Endodermal cell (in vitro differentiated cells): ENCODE measurements at regions not wholly inside any gene's neighbourhood (a gene's known extent, or its start where the extent isn't known, plus 50 kb on each side); places are given as distances from the start of the nearest gene placed in this dataset.

Experiments used
- DNase-seq: peaks from one replicate; pipeline ENCODE4 v3.0.0-alpha.2; 2017
- H3K27ac ChIP-seq: 2 replicates; pipeline ENCODE4 v1.5.1; 2013; ENCODE audit warnings: mild to moderate bottlenecking, low read depth, low read length, moderate library complexity
- H3K27me3 ChIP-seq: 2 replicates; pipeline ENCODE4 v1.6.1; 2013; ENCODE audit warnings: mild to moderate bottlenecking, low read length, moderate library complexity; ENCODE audit not compliant: insufficient read depth, control insufficient read depth, poor library complexity, severe bottlenecking
- H3K36me3 ChIP-seq: 2 replicates; pipeline ENCODE4 v1.7.0; 2013; ENCODE audit warnings: mild to moderate bottlenecking, low read length, moderate library complexity; ENCODE audit not compliant: control insufficient read depth, insufficient read depth
- H3K4me1 ChIP-seq: one replicate; pipeline ENCODE4 v1.7.0; 2013; ENCODE audit warnings: low read length; ENCODE audit not compliant: control insufficient read depth, insufficient read depth
- H3K4me3 ChIP-seq: 2 replicates; pipeline ENCODE4 v1.5.1; 2013; ENCODE audit warnings: mild to moderate bottlenecking, low read length, moderate library complexity
- H3K9ac ChIP-seq: 2 replicates; pipeline ENCODE4 v1.6.1; 2013; ENCODE audit warnings: mild to moderate bottlenecking, low read length, moderate library complexity; ENCODE audit not compliant: poor library complexity, severe bottlenecking; ENCODE audit errors: extremely low read depth
- H3K9me3 ChIP-seq: 2 replicates; pipeline ENCODE4 v1.6.1; 2013; ENCODE audit warnings: mild to moderate bottlenecking, low read length, moderate library complexity; ENCODE audit not compliant: control insufficient read depth
- H3K27ac Mint-ChIP-seq: 2 replicates; pipeline ENCODE4 v1.8.0; 2020; ENCODE audit warnings: mixed read lengths
- H3K27me3 Mint-ChIP-seq: 2 replicates; pipeline ENCODE4 v1.8.0; 2021; ENCODE audit warnings: mild to moderate bottlenecking, mixed read lengths; ENCODE audit not compliant: insufficient read depth
- H3K36me3 Mint-ChIP-seq: 2 replicates; pipeline ENCODE4 v1.8.0; 2020; ENCODE audit warnings: low read depth, mixed read lengths
- H3K4me1 Mint-ChIP-seq: 2 replicates; pipeline ENCODE4 v1.8.0; 2020; ENCODE audit warnings: mixed read lengths
- H3K4me3 Mint-ChIP-seq: 2 replicates; pipeline ENCODE4 v1.8.0; 2020; ENCODE audit warnings: mild to moderate bottlenecking, moderate library complexity, mixed read lengths
- H3K9me3 Mint-ChIP-seq: 2 replicates; pipeline ENCODE4 v1.8.0; 2020; ENCODE audit warnings: mild to moderate bottlenecking, mixed read lengths
- WGBS, 2 experiments: methylation state at CpG; one replicate each; pipeline versions ENCODE4 v1.1.5 to v1.1.7; 2013; ENCODE audit warnings: missing lambda C conversion rate in 2 of 2, mixed read lengths in 1 of 2; ENCODE audit not compliant: insufficient coverage in 1 of 2, insufficient read length in 1 of 2; 5-methylcytosine and 5-hydroxymethylcytosine counted together
- TF ChIP-seq, protein P1 (sequence below): fragments of 200-600 bp; sonication (generic); conservative IDR thresholded peaks from 2 replicates; pipeline ENCODE4 v1.5.0; 2021; ENCODE audit warnings: antibody characterized with exemption, mild to moderate bottlenecking

DNA sequence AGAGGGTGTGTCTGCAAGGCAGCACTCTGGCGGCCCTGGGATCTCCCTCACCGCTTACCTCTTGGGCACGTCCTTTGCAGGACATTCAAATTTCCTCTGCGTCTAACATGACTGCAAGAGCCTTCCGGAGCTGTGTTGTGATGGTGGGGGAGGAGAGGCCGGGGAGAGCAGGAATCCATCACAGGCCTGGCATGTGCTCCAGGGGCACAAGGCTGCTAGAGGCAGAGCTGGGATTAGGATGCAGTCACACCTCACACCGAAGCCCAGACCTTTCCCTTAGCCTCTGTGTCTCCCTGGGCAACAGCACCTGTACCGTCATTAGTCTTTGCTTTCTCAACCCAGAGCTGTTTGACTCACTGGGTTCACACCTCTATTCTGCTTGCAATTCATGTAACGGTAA lies 111.3 kb downstream of the CMPK2 start:
- 60 to 86% methylated on average over 1 to 9 of the region's 9 CpGs for WGBS, 2 experiments
- Histone ChIP-seq H3K27me3 (no peaks in the 10 kb centered on the region), H3K36me3 (no peaks in the 10 kb centered on the region), H3K4me3 (no peak overlapping the region), H3K27ac (no peak overlapping the region), H3K4me1 (no peaks in the 10 kb centered on the region), H3K9me3 (no peaks in the 10 kb centered on the region), H3K9ac (no peak overlapping the region)
- Mint-ChIP-seq H3K27me3 (no peaks in the 10 kb centered on the region), H3K27ac (no peak overlapping the region), H3K4me1 (no peaks in the 10 kb centered on the region), H3K36me3 (no peaks in the 10 kb centered on the region), H3K4me3 (no peak overlapping the region), H3K9me3 (no peaks in the 10 kb centered on the region)
- DNase-seq, result no peak
- TF ChIP-seq, protein P1, sequence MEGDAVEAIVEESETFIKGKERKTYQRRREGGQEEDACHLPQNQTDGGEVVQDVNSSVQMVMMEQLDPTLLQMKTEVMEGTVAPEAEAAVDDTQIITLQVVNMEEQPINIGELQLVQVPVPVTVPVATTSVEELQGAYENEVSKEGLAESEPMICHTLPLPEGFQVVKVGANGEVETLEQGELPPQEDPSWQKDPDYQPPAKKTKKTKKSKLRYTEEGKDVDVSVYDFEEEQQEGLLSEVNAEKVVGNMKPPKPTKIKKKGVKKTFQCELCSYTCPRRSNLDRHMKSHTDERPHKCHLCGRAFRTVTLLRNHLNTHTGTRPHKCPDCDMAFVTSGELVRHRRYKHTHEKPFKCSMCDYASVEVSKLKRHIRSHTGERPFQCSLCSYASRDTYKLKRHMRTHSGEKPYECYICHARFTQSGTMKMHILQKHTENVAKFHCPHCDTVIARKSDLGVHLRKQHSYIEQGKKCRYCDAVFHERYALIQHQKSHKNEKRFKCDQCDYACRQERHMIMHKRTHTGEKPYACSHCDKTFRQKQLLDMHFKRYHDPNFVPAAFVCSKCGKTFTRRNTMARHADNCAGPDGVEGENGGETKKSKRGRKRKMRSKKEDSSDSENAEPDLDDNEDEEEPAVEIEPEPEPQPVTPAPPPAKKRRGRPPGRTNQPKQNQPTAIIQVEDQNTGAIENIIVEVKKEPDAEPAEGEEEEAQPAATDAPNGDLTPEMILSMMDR, result no peak

DNA sequence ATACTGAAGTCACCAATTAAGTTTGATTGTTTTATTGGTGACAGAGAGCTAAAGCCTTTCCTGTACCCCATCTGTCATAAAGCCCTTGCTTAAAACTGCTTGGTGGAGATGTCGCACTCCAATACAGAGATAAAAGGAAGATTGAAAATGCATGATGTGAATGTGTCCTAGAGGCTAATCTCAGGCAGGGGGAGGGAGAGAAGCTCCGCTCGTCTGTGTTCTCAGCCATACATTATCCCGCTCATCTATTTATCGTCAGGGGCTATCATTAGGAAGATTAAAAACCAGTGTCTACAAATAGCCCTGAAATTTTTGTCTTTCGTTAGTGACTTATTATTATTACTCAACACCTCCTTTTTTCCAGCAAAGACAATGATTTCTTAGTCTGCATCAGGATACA lies 110.3 kb downstream of the CMPK2 start:
- H3K4me3 ChIP-seq, result no peak overlapping the region
- 89 to 100% methylated on average over 1 to 6 of the region's 6 CpGs for WGBS, 2 experiments
- H3K36me3 Mint-ChIP-seq, result no peaks in the 10 kb centered on the region
- no peak for DNase-seq
- TF ChIP-seq, protein P1, result no peak
- H3K27me3 ChIP-seq, result no peaks in the 10 kb centered on the region
- H3K27ac ChIP-seq, result no peak overlapping the region
- no peak overlapping the region for H3K27ac Mint-ChIP-seq
- no peaks in the 10 kb centered on the region for H3K4me1 ChIP-seq
- no peak overlapping the region for H3K9ac ChIP-seq
- H3K4me1 Mint-ChIP-seq, result no peaks in the 10 kb centered on the region
- H3K4me3 Mint-ChIP-seq, result no peak overlapping the region
- no peaks in the 10 kb centered on the region for H3K36me3 ChIP-seq
- no peaks in the 10 kb centered on the region for H3K9me3 ChIP-seq
- H3K9me3 Mint-ChIP-seq, result no peaks in the 10 kb centered on the region
- H3K27me3 Mint-ChIP-seq, result no peaks in the 10 kb centered on the region

DNA sequence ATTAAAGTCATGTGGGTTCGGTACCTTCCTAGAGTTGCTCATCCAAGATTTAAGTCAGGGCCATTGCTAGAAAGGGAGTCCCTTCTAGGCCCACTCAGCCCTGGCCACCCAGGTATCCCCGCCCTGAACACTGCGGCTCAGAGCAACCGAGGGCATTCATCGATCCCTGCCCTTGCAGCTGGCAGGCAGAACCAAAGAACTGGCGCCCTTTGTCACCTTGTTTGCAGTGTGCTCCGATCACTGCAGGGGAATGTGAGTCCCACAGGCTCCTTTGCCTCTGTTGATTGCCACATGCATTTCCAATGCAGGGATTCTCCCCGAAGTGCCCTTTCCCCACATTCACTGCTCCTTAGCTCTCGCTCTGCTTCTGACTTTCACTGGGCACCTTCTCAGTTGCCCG lies 108.5 kb downstream of the CMPK2 start:
- H3K9ac ChIP-seq, result no peak overlapping the region
- no peak overlapping the region for H3K4me3 Mint-ChIP-seq
- H3K4me1 ChIP-seq, result no peaks in the 10 kb centered on the region
- no peaks in the 10 kb centered on the region for H3K9me3 Mint-ChIP-seq
- no peaks in the 10 kb centered on the region for H3K36me3 Mint-ChIP-seq
- H3K27me3 Mint-ChIP-seq, result no peaks in the 10 kb centered on the region
- H3K9me3 ChIP-seq, result no peaks in the 10 kb centered on the region
- no peak for DNase-seq
- TF ChIP-seq, protein P1, result no peak
- no peak overlapping the region for H3K27ac Mint-ChIP-seq
- no peak overlapping the region for H3K27ac ChIP-seq
- WGBS, 2 experiments, result 91 to 95% methylated on average over 10 of the region's 10 CpGs
- H3K27me3 ChIP-seq, result no peaks in the 10 kb centered on the region
- no peak overlapping the region for H3K4me3 ChIP-seq
- no peaks in the 10 kb centered on the region for H3K4me1 Mint-ChIP-seq
- no peaks in the 10 kb centered on the region for H3K36me3 ChIP-seq
